ENCODE measurements at regions not wholly inside any gene's neighbourhood (a gene's known extent, or its start where the extent isn't known, plus 50 kb on each side); places are given as distances from the start of the nearest gene placed in this dataset.
"Not testable (repeated sequence)": the region's sequence is repeated elsewhere in the genome, so short reads cannot be mapped to it uniquely, and the experiment has no call there.

- H3K27me3 Mint-ChIP-seq (ENCODE audit: unreplicated experiment), result no peaks in the 10 kb centered on the region
Observed at GRCh38 chr6:92683748-92684147, 735.6 kb downstream of the EPHA7 start.

GRCh38 chr6:92682516-92683398 lies 736.6 kb downstream of the EPHA7 start:
- Mint-ChIP-seq H3K4me3 (ENCODE audit: unreplicated experiment) (no peak overlapping the region), H3K4me1 (ENCODE audit: low read depth, unreplicated experiment) (no peaks in the 10 kb centered on the region), H3K27ac (ENCODE audit: unreplicated experiment) (no peak overlapping the region), H3K27me3 (ENCODE audit: unreplicated experiment) (no peaks in the 10 kb centered on the region), H3K36me3 (ENCODE audit: unreplicated experiment) (no peaks in the 10 kb centered on the region), H3K9me3 (ENCODE audit: unreplicated experiment) (no peaks in the 10 kb centered on the region)
- DNase-seq, result no peak
- TF ChIP-seq CTCF (IDR thresholded peaks at IDR 0.05; ENCODE audit: partially characterized antibody, unreplicated experiment), result no peak

More at GRCh38 chr6:92683748-92684147, 735.6 kb downstream of the EPHA7 start:
- no peak for TF ChIP-seq CTCF (IDR thresholded peaks at IDR 0.05; ENCODE audit: partially characterized antibody, unreplicated experiment)
- Mint-ChIP-seq H3K27ac (ENCODE audit: unreplicated experiment) (no peak overlapping the region), H3K9me3 (ENCODE audit: unreplicated experiment) (no peaks in the 10 kb centered on the region), H3K4me1 (ENCODE audit: low read depth, unreplicated experiment) (peaks cover 1% of the 10 kb centered on the region), H3K4me3 (ENCODE audit: unreplicated experiment) (no peak overlapping the region), H3K36me3 (ENCODE audit: unreplicated experiment) (no peaks in the 10 kb centered on the region)
- DNase-seq, result no peak

GRCh38 chr6:92681401-92681800 lies 738.0 kb downstream of the EPHA7 start:
- Mint-ChIP-seq H3K36me3 (ENCODE audit: unreplicated experiment) (no peaks in the 10 kb centered on the region), H3K4me1 (ENCODE audit: low read depth, unreplicated experiment) (no peaks in the 10 kb centered on the region), H3K9me3 (ENCODE audit: unreplicated experiment) (no peaks in the 10 kb centered on the region), H3K27ac (ENCODE audit: unreplicated experiment) (no peak overlapping the region), H3K27me3 (ENCODE audit: unreplicated experiment) (no peaks in the 10 kb centered on the region), H3K4me3 (ENCODE audit: unreplicated experiment) (no peak overlapping the region)
- TF ChIP-seq CTCF (IDR thresholded peaks at IDR 0.05; ENCODE audit: partially characterized antibody, unreplicated experiment), result no peak
- DNase-seq, result no peak

- H3K4me1 Mint-ChIP-seq (ENCODE audit: low read depth, unreplicated experiment); H3K36me3 Mint-ChIP-seq (ENCODE audit: unreplicated experiment); H3K27me3 Mint-ChIP-seq (ENCODE audit: unreplicated experiment); DNase-seq; H3K4me3 Mint-ChIP-seq (ENCODE audit: unreplicated experiment); H3K9me3 Mint-ChIP-seq (ENCODE audit: unreplicated experiment); H3K27ac Mint-ChIP-seq (ENCODE audit: unreplicated experiment): not testable (repeated sequence)
Observed at GRCh38 chr6:92671462-92671861, 747.9 kb downstream of the EPHA7 start.

- Mint-ChIP-seq H3K27me3 (ENCODE audit: unreplicated experiment) (no peaks in the 10 kb centered on the region), H3K36me3 (ENCODE audit: unreplicated experiment) (no peaks in the 10 kb centered on the region), H3K27ac (ENCODE audit: unreplicated experiment) (no peak overlapping the region), H3K4me3 (ENCODE audit: unreplicated experiment) (no peak overlapping the region), H3K9me3 (ENCODE audit: unreplicated experiment) (no peaks in the 10 kb centered on the region), H3K4me1 (ENCODE audit: low read depth, unreplicated experiment) (no peaks in the 10 kb centered on the region)
- no peak for DNase-seq
- TF ChIP-seq CTCF (IDR thresholded peaks at IDR 0.05; ENCODE audit: partially characterized antibody, unreplicated experiment), result no peak
Observed at GRCh38 chr6:92667843-92668242, 751.5 kb downstream of the EPHA7 start.

All from glutamatergic neuron (in vitro differentiated cells).